K562 (cell line): ENCODE measurements at regions not wholly inside any gene's neighbourhood (a gene's known extent, or its start where the extent isn't known, plus 50 kb on each side); places are given as distances from the start of the nearest gene placed in this dataset.

Experiments
- ATAC-seq: fragments of 200-7000 bp; cut with Tn5 transposase; 3 replicates; pipeline ENCODE4 v1.9.1; 2020; ENCODE audit warnings: moderate library complexity
- BruUV-seq: library from RNA; stranded (reverse); fragments of 400-500 nt; replicated peaks from 2 replicates; lab custom pipeline; 2021; lab: Mats Ljungman, UMichigan
- CTCF ChIA-PET: fragments of 300-600 bp; formaldehyde crosslinking; extraction: SDS; loops from one replicate; lab custom pipeline; 2021; ENCODE audit warnings: low intra/inter-chr PET ratio; lab: Yijun Ruan, JAX
- POLR2A ChIA-PET: fragments of 300-600, 350-650 bp; sonication (Branson Sonifier 250); formaldehyde crosslinking; extraction: SDS; loops from one replicate; lab custom pipeline; 2021; ENCODE audit warnings: antibody characterized with exemption, inconsistent platforms; lab: Yijun Ruan, JAX
- DNase-seq, 4 experiments: peaks; one replicate each; pipeline versions ENCODE4 v3.0.0 to v3.0.0-alpha.2; 2011 to 2018; ENCODE audit warnings: low spot score in 3 of 4, mixed read lengths in 3 of 4; ENCODE audit errors: extremely low read depth in 1 of 4
- FAIRE-seq: peaks from 2 replicates; lab custom pipeline; 2011; peaks lifted over from hg19 to GRCh38; lab: Jason Lieb, UNC
- H2AFZ ChIP-seq: 2 replicates; pipeline ENCODE4 v1.6.0; 2011; ENCODE audit warnings: low read depth, low read length, control low read depth, inconsistent platforms
- H3K27ac ChIP-seq: fragments of 200-600 bp; 3 replicates; pipeline ENCODE4 v1.8.0; 2011; ENCODE audit warnings: low read depth, mild to moderate bottlenecking, control low read depth, inconsistent platforms, low read length, moderate library complexity, mixed read lengths; ENCODE audit errors: extremely low read depth
- H3K27me3 ChIP-seq, 2 experiments: fragments of 300-600 bp in 1 of 2; 2 replicates in 1 of 2; 3 replicates in 1 of 2; pipeline versions ENCODE4 v1.6.0 to v1.8.0; 2011; ENCODE audit warnings: inconsistent platforms in 2 of 2, low read length in 2 of 2, mild to moderate bottlenecking in 1 of 2, mixed read lengths in 1 of 2, moderate library complexity in 1 of 2; ENCODE audit not compliant: control insufficient read depth in 2 of 2, insufficient read depth in 2 of 2
- H3K36me3 ChIP-seq: fragments of 300-600 bp; 3 replicates; pipeline ENCODE4 v1.8.0; 2011; ENCODE audit warnings: mild to moderate bottlenecking, low read length, inconsistent platforms; ENCODE audit not compliant: control insufficient read depth, insufficient read depth
- H3K4me1 ChIP-seq, 2 experiments: fragments of 200-600 bp in 1 of 2; replicated peaks in 1 of 2; 2 replicates in 1 of 2; 3 replicates in 1 of 2; pipeline versions ENCODE4 v1.5.1 to v1.8.0; 2011; ENCODE audit warnings: inconsistent platforms in 2 of 2, low read length in 2 of 2, mild to moderate bottlenecking in 1 of 2, mixed read lengths in 1 of 2, moderate library complexity in 1 of 2; ENCODE audit not compliant: control insufficient read depth in 2 of 2, insufficient read depth in 2 of 2
- H3K4me2 ChIP-seq: 2 replicates; pipeline ENCODE4 v1.6.1; 2011; ENCODE audit warnings: low read length, control low read depth, inconsistent platforms, mixed read lengths; ENCODE audit not compliant: insufficient read depth
- H3K4me3 ChIP-seq: fragments of 200-600 bp; sonication (generic), shearing (Covaris generic); 2 replicates; pipeline ENCODE4 v1.5.1; 2016; ENCODE audit warnings: control low read depth, inconsistent platforms
- H3K79me2 ChIP-seq: fragments of 200-600 bp; 3 replicates; pipeline ENCODE4 v1.8.0; 2011; ENCODE audit warnings: low read length, inconsistent platforms; ENCODE audit not compliant: control insufficient read depth, insufficient read depth
- H3K9ac ChIP-seq, 2 experiments: 2 replicates each; pipeline versions ENCODE4 v1.6.0 to v1.6.1; 2011; ENCODE audit warnings: low read depth in 2 of 2, low read length in 2 of 2, control low read depth in 1 of 2, inconsistent platforms in 1 of 2, mild to moderate bottlenecking in 1 of 2, mixed read lengths in 1 of 2; ENCODE audit not compliant: insufficient read depth in 1 of 2
- H3K9me1 ChIP-seq: one replicate; pipeline ENCODE4 v1.6.0; 2011; ENCODE audit warnings: inconsistent platforms, mild to moderate bottlenecking, low read length, moderate library complexity; ENCODE audit not compliant: control insufficient read depth, insufficient read depth
- H3K9me3 ChIP-seq: replicated peaks from 2 replicates; pipeline ENCODE4 v1.5.1; 2011; ENCODE audit warnings: low read depth, low read length, inconsistent platforms; ENCODE audit not compliant: control insufficient read depth, insufficient read depth
- H4K20me1 ChIP-seq: replicated peaks from 2 replicates; pipeline ENCODE4 v1.6.1; 2011; ENCODE audit warnings: low read length, inconsistent platforms, mixed read lengths; ENCODE audit not compliant: control insufficient read depth, insufficient read depth
- ATF4 ChIP-seq: fragments of 450-650 bp; formaldehyde crosslinking; IDR thresholded peaks from 2 replicates; pipeline ENCODE4 v1.4.0; 2022; ENCODE audit warnings: mild to moderate bottlenecking, moderate library complexity
- CREB3 ChIP-seq: fragments of 450-650 bp; conservative IDR thresholded peaks from 2 replicates; pipeline ENCODE4 v1.6.1; 2016; ENCODE audit warnings: missing genetic modification characterization, low read depth, mild to moderate bottlenecking, missing compliant biosample characterization, moderate library complexity
- E2F1 ChIP-seq: sonication (generic); formaldehyde crosslinking; IDR thresholded peaks from 2 replicates; pipeline ENCODE4 v1.8.1; 2023; ENCODE audit warnings: mild to moderate bottlenecking, missing genetic modification reagents, moderate library complexity
- NR2C1 ChIP-seq, 2 experiments: fragments of 450-650 bp; IDR thresholded peaks; 2 replicates each; pipeline ENCODE4 v1.6.1; 2017; ENCODE audit warnings: mild to moderate bottlenecking in 2 of 2, antibody characterized with exemption in 1 of 2, inconsistent platforms in 1 of 2, missing compliant biosample characterization in 1 of 2, missing genetic modification characterization in 1 of 2
- POLR2AphosphoS2 ChIP-seq: IDR thresholded peaks from 2 replicates; pipeline ENCODE4 v1.6.1; 2012; ENCODE audit warnings: low read length, improper control_type of control experiment
- ZNF184 ChIP-seq: sonication (generic); formaldehyde crosslinking; IDR thresholded peaks from 2 replicates; pipeline ENCODE4 v1.5.0; 2020; ENCODE audit warnings: missing genetic modification reagents
- ZNF274 ChIP-seq: IDR thresholded peaks from 2 replicates; pipeline ENCODE4 v1.6.1; 2011; ENCODE audit warnings: low read depth, mild to moderate bottlenecking, low read length, moderate library complexity, borderline replicate concordance
- ZNF407 ChIP-seq: fragments of 450-650 bp; IDR thresholded peaks from 2 replicates; pipeline ENCODE4 v1.6.1; 2016; ENCODE audit warnings: low read depth
- WGBS: fragments of 100-300 bp; shearing (Covaris generic); methylation state at CpG from one replicate; pipeline ENCODE4 v1.1.6; 2016; ENCODE audit warnings: low coverage, mixed read lengths; ENCODE audit not compliant: insufficient coverage; ENCODE audit errors: missing lambda C conversion rate; 5-methylcytosine and 5-hydroxymethylcytosine counted together
- in situ Hi-C: fragments of 300-500 bp; cut with MboI; formaldehyde crosslinking; loops from 4 replicates; pipeline ENCODE4 v1.15.0; 2018; ENCODE audit warnings: inconsistent platforms, mixed read lengths
- intact Hi-C: fragments of 100-400 bp; cut with micrococcal nuclease; formaldehyde crosslinking; loops from 2 replicates; pipeline ENCODE4 v1.14.2; 2022

- TF ChIP-seq ATF4 (CRISPR knock-in tag) = no peak
- no peak for TF ChIP-seq CREB3
- TF ChIP-seq E2F1 (CRISPR knock-in tag) = no peak
- no peak for TF ChIP-seq ZNF274
- TF ChIP-seq ZNF184 (CRISPR knock-in tag) = no peak
Measured at GRCh38 chr5:74041913-74042312, 415.9 kb downstream of the ARHGEF28 start (continued).

- ATAC-seq = no peak
- no peak for FAIRE-seq
- DNase-seq = no peak
- Histone ChIP-seq H3K4me1 (no peaks in the 10 kb centered on the region), H4K20me1 (no peaks in the 10 kb centered on the region), H3K9me3 (no peaks in the 10 kb centered on the region), H3K27me3 (no peaks in the 10 kb centered on the region), H3K9me1 (no peaks in the 10 kb centered on the region), H3K9ac (no peak overlapping the region), H3K4me3 (no peak overlapping the region), H3K36me3 (no peaks in the 10 kb centered on the region), H3K79me2 (no peaks in the 10 kb centered on the region), H3K27ac (no peak overlapping the region), H2AFZ (no peak overlapping the region), H3K4me2 (no peak overlapping the region)
- BruUV-seq = no TSS peak
- intact Hi-C loops = no loop called here
- in situ Hi-C loops = loop anchor here (25.0 kb wide), 1 partner anchor 596 kb away; the partner anchor contains the start of gene ENC1
- ChIA-PET CTCF (no interaction called here), POLR2A (interaction anchor here (0.6 kb wide), 1 partner anchor 45 kb away, joined by 3 read pairs; no protein-coding TSS in a partner anchor)
- WGBS = 0% methylated on average over 5 of the region's 5 CpGs
- no peak for TF ChIP-seq NR2C1 (IDR thresholded peaks at IDR 0.05)
- no peak for TF ChIP-seq NR2C1 (tag; IDR thresholded peaks at IDR 0.05)
- TF ChIP-seq POLR2AphosphoS2 = no peak
- no peak for TF ChIP-seq ZNF407
Measured at GRCh38 chr5:74040811-74041491, 415.0 kb downstream of the ARHGEF28 start.
